C1 segment of cervical spinal cord (tissue), 14 donors: ENCODE measurements at regions not wholly inside any gene's neighbourhood (a gene's known extent, or its start where the extent isn't known, plus 50 kb on each side); places are given as distances from the start of the nearest gene placed in this dataset.

Experiments used
- DNase-seq, 14 donors: peaks; one replicate each; lab custom pipeline; 2025; lab: John Stamatoyannopoulos, UW

GRCh38 chr2:126826491-126826890 is 72.2 kb upstream of the TEX51 start:
- DNase-seq = no peak

GRCh38 chr2:126827371-126827770 is 71.3 kb upstream of the TEX51 start:
- DNase-seq = peak in 1 of 14 donors; percentile 81

GRCh38 chr2:126828051-126828450 is 70.6 kb upstream of the TEX51 start:
- DNase-seq = no peak

- DNase-seq = no peak
Measured at GRCh38 chr2:126828491-126828890, 70.2 kb upstream of the TEX51 start.

GRCh38 chr2:126831234-126832005 is 67.3 kb upstream of the TEX51 start:
- no peak for DNase-seq

- DNase-seq = no peak
Measured at GRCh38 chr2:126832014-126832413, 66.7 kb upstream of the TEX51 start.

- no peak for DNase-seq
Measured at GRCh38 chr2:126832757-126833156, 65.9 kb upstream of the TEX51 start.

- no peak for DNase-seq
Measured at GRCh38 chr2:126834006-126834659, 64.6 kb upstream of the TEX51 start.

- no peak for DNase-seq
Measured at GRCh38 chr2:126835261-126835660, 63.4 kb upstream of the TEX51 start.

- DNase-seq = no peak
Measured at GRCh38 chr2:126835831-126836230, 62.9 kb upstream of the TEX51 start.

GRCh38 chr2:126836761-126837679 is 61.7 kb upstream of the TEX51 start:
- no peak for DNase-seq

GRCh38 chr2:126837966-126838715 is 60.5 kb upstream of the TEX51 start:
- no peak for DNase-seq

- DNase-seq = no peak
Measured at GRCh38 chr2:126838716-126838985, 60.0 kb upstream of the TEX51 start.

- no peak for DNase-seq
Measured at GRCh38 chr2:126839796-126840195, 58.9 kb upstream of the TEX51 start.

GRCh38 chr2:126843081-126843480 is 55.6 kb upstream of the TEX51 start:
- DNase-seq = no peak

- DNase-seq = no peak
Measured at GRCh38 chr2:126846241-126846640, 52.4 kb upstream of the TEX51 start.
